Tibial artery (tissue), 4 donors: ENCODE measurements at regions not wholly inside any gene's neighbourhood (a gene's known extent, or its start where the extent isn't known, plus 50 kb on each side); places are given as distances from the start of the nearest gene placed in this dataset.

Experiments
- DNase-seq, 2 donors: peaks; one replicate each; pipeline ENCODE4 v3.0.0-alpha.2; 2019
- H3K27ac ChIP-seq, 2 donors: fragments of 200-600 bp; sonication (generic) in 1 of 2; 1 replicate in 1 of 2; 2 replicates in 1 of 2; pipeline ENCODE4 v1.5.1; 2018 to 2019; ENCODE audit warnings: mild to moderate bottlenecking in 1 of 2
- H3K27me3 ChIP-seq, 2 donors: fragments of 200-600 bp; sonication (generic) in 1 of 2; one replicate each; pipeline versions ENCODE4 v1.5.1 to v1.6.0; 2016 to 2019
- H3K36me3 ChIP-seq, 3 donors: fragments of 200-600 bp; sonication (generic) in 2 of 3; one replicate each; pipeline ENCODE4 v1.5.1; 2016 to 2019; ENCODE audit warnings: mild to moderate bottlenecking in 2 of 3
- H3K4me1 ChIP-seq, 4 donors: fragments of 200-600 bp; sonication (generic) in 2 of 4; 1 replicate in 3 of 4; 2 replicates in 1 of 4; pipeline ENCODE4 v1.5.1; 2016 to 2019
- H3K4me3 ChIP-seq, 2 donors: fragments of 200-600 bp; sonication (generic) in 1 of 2; 1 replicate in 1 of 2; 2 replicates in 1 of 2; pipeline ENCODE4 v1.5.1; 2018 to 2019; ENCODE audit warnings: mild to moderate bottlenecking in 2 of 2
- H3K9me3 ChIP-seq, 3 donors: fragments of 200-600 bp; sonication (generic) in 1 of 3; one replicate each; pipeline ENCODE4 v1.5.1; 2016 to 2019
- intact Hi-C: fragments of 100-400 bp; cut with DNase I; formaldehyde crosslinking; loops from one replicate; pipeline ENCODE4 v1.15.0; 2023; ENCODE audit warnings: low total_unique reads
- TF ChIP-seq, protein P1 (sequence below), 2 experiments: fragments of 200-600 bp in 1 of 2; fragments of 450-650 bp in 1 of 2; IDR thresholded peaks; one replicate each; pipeline ENCODE4 v1.5.1; 2017 to 2019; ENCODE audit warnings: antibody characterized with exemption in 2 of 2, mild to moderate bottlenecking in 1 of 2, moderate library complexity in 1 of 2

- Histone ChIP-seq H3K27me3 (no peaks in the 10 kb centered on the region), H3K4me1 (no peaks in the 10 kb centered on the region), H3K36me3 (no peaks in the 10 kb centered on the region), H3K4me3 (no peak overlapping the region), H3K27ac (no peak overlapping the region), H3K9me3 (no peaks in the 10 kb centered on the region)
- intact Hi-C loops = no loop called here
- DNase-seq = no peak
- TF ChIP-seq, protein P1, sequence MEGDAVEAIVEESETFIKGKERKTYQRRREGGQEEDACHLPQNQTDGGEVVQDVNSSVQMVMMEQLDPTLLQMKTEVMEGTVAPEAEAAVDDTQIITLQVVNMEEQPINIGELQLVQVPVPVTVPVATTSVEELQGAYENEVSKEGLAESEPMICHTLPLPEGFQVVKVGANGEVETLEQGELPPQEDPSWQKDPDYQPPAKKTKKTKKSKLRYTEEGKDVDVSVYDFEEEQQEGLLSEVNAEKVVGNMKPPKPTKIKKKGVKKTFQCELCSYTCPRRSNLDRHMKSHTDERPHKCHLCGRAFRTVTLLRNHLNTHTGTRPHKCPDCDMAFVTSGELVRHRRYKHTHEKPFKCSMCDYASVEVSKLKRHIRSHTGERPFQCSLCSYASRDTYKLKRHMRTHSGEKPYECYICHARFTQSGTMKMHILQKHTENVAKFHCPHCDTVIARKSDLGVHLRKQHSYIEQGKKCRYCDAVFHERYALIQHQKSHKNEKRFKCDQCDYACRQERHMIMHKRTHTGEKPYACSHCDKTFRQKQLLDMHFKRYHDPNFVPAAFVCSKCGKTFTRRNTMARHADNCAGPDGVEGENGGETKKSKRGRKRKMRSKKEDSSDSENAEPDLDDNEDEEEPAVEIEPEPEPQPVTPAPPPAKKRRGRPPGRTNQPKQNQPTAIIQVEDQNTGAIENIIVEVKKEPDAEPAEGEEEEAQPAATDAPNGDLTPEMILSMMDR (IDR thresholded peaks at IDR 0.05) = no peak
Measured at GRCh38 chr4:179071131-179071530, 1628.9 kb upstream of the AGA start.

- Histone ChIP-seq H3K36me3 (no peaks in the 10 kb centered on the region), H3K4me1 (no peaks in the 10 kb centered on the region), H3K27me3 (no peaks in the 10 kb centered on the region), H3K9me3 (peaks cover 0 to 2% (median 0%) of the 10 kb centered on the region in 3 donors), H3K4me3 (no peak overlapping the region), H3K27ac (no peak overlapping the region)
- TF ChIP-seq, protein P1 (IDR thresholded peaks at IDR 0.05) = no peak
- intact Hi-C loops = no loop called here
- DNase-seq = no peak
Measured at GRCh38 chr4:179076865-179077264, 1634.6 kb upstream of the AGA start.

DNA sequence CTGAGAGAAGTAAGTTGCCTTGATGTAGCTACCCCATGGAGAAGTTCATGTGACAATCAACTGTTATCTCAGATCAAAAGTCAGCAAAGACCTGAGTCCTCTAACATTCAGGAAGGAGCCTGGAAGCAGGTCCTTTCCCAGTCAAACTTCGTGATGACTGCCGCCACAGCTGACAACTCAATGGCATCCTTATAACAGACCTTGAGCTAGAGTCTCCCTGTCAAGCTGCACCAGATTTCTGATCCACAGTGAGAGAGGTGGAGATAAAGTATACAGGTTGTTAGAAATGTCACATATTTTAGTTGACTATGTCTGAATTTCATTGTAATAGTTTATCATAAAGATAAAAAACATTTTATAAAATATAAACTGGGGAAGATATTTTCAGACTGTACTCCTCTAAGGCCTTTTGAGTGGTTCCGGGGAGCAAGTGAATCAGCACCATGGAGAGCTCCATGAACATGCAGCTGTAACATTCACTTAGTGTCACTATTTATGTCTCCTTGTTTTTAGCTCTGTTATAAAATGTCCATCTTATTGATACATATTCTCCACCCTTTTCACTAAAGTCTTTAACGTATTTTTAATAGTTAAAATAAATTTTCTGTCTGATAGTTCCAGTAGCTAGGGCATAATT is 1653.5 kb upstream of the AGA start:
- TF ChIP-seq, protein P1 (IDR thresholded peaks at IDR 0.05) = no peak
- Histone ChIP-seq H3K4me1 (no peaks in the 10 kb centered on the region), H3K9me3 (no peaks in the 10 kb centered on the region), H3K27ac (no peak overlapping the region), H3K27me3 (no peaks in the 10 kb centered on the region), H3K36me3 (no peaks in the 10 kb centered on the region), H3K4me3 (no peak overlapping the region)
- intact Hi-C loops = no loop called here
- DNase-seq = no peak

GRCh38 chr4:179097741-179098140 is 1655.5 kb upstream of the AGA start:
- no peaks in the 10 kb centered on the region for H3K27me3 ChIP-seq
- H3K36me3 ChIP-seq = no peaks in the 10 kb centered on the region
- H3K27ac ChIP-seq = no peak overlapping the region
- TF ChIP-seq, protein P1 (IDR thresholded peaks at IDR 0.05) = no peak
- H3K4me3 ChIP-seq = no peak overlapping the region
- intact Hi-C loops = no loop called here
- no peaks in the 10 kb centered on the region for H3K4me1 ChIP-seq
- H3K9me3 ChIP-seq = no peaks in the 10 kb centered on the region
- no peak for DNase-seq

- Histone ChIP-seq H3K36me3 (no peaks in the 10 kb centered on the region), H3K4me3 (no peak overlapping the region), H3K27ac (no peak overlapping the region), H3K27me3 (no peaks in the 10 kb centered on the region), H3K4me1 (no peaks in the 10 kb centered on the region), H3K9me3 (no peaks in the 10 kb centered on the region)
- no peak for DNase-seq
- intact Hi-C loops = no loop called here
- TF ChIP-seq, protein P1 (IDR thresholded peaks at IDR 0.05) = no peak
Measured at GRCh38 chr4:179110356-179110755, 1668.1 kb upstream of the AGA start.

DNA sequence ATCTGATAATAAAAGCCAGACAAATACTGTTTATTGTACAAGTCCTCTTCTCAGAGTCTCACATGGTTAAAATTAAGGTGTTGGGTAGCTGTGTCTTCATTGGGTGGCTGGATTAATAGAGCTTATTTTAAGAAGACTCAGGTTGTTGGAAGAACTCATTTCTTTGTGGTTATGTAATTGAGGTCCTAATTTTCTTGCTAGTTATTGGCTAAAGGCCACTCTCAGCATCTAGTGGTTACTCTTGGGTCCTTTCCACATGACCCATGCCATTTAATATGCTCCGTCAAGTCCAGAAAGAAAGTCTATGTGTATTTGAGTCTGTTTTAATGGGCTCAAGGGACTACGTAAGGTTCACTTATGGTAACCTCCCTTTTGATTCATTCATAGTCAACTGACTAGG is 1668.6 kb upstream of the AGA start:
- DNase-seq = no peak
- Histone ChIP-seq H3K4me3 (no peak overlapping the region), H3K36me3 (no peaks in the 10 kb centered on the region)

More for the DNA sequence above, 1668.6 kb upstream of the AGA start:
- intact Hi-C loops = no loop called here
- Histone ChIP-seq H3K27me3 (no peaks in the 10 kb centered on the region), H3K9me3 (no peaks in the 10 kb centered on the region), H3K27ac (no peak overlapping the region), H3K4me1 (no peaks in the 10 kb centered on the region)
- TF ChIP-seq, protein P1 (IDR thresholded peaks at IDR 0.05) = no peak
